Fibroblast of upper back skin (primary cell): ENCODE measurements at regions not wholly inside any gene's neighbourhood (a gene's known extent, or its start where the extent isn't known, plus 50 kb on each side); places are given as distances from the start of the nearest gene placed in this dataset.
"Not testable (repeated sequence)": the region's sequence is repeated elsewhere in the genome, so short reads cannot be mapped to it uniquely, and the experiment has no call there.

Experiments used
- DNase-seq: peaks from one replicate; pipeline ENCODE4 v3.0.0-alpha.2; 2013

- no peak for DNase-seq
Measured at GRCh38 chr2:91839904-91840868, 3031.0 kb upstream of the TEKT4 start.

GRCh38 chr2:91842264-91842663 is 3029.0 kb upstream of the TEKT4 start:
- not testable (repeated sequence) for DNase-seq

GRCh38 chr2:91842913-91843312 is 3028.3 kb upstream of the TEKT4 start:
- DNase-seq = not testable (repeated sequence)

- not testable (repeated sequence) for DNase-seq
Measured at GRCh38 chr2:91843723-91844450, 3027.3 kb upstream of the TEKT4 start.

GRCh38 chr2:91844451-91844825 is 3026.8 kb upstream of the TEKT4 start:
- DNase-seq = not testable (repeated sequence)

- not testable (repeated sequence) for DNase-seq
Measured at GRCh38 chr2:91846388-91846787, 3024.8 kb upstream of the TEKT4 start.

- not testable (repeated sequence) for DNase-seq
Measured at GRCh38 chr2:91851689-91852420, 3019.4 kb upstream of the TEKT4 start.

- not testable (repeated sequence) for DNase-seq
Measured at GRCh38 chr2:91856971-91857370, 3014.3 kb upstream of the TEKT4 start.

GRCh38 chr2:91857711-91858110 is 3013.5 kb upstream of the TEKT4 start:
- not testable (repeated sequence) for DNase-seq

GRCh38 chr2:91871716-91872115 is 2999.5 kb upstream of the TEKT4 start:
- DNase-seq = not testable (repeated sequence)

- not testable (repeated sequence) for DNase-seq
Measured at GRCh38 chr2:91873416-91873815, 2997.8 kb upstream of the TEKT4 start.

- DNase-seq = not testable (repeated sequence)
Measured at GRCh38 chr2:91877658-91878210, 2993.5 kb upstream of the TEKT4 start.

- not testable (repeated sequence) for DNase-seq
Measured at GRCh38 chr2:91895091-91895490, 2976.1 kb upstream of the TEKT4 start.

- DNase-seq = not testable (repeated sequence)
Measured at GRCh38 chr2:91917602-91918001, 2953.6 kb upstream of the TEKT4 start.
